ENCODE measurements at regions not wholly inside any gene's neighbourhood (a gene's known extent, or its start where the extent isn't known, plus 50 kb on each side); places are given as distances from the start of the nearest gene placed in this dataset.

GRCh38 chr6:73893696-73894095, 197.7 kb downstream of the CD109 start:
- intact Hi-C loops (cut with DNase I; ENCODE audit: low total_unique reads): no loop called here
- no peak overlapping the region for H3K27ac ChIP-seq
- H3K4me1 ChIP-seq: no peaks in the 10 kb centered on the region
- no peaks in the 10 kb centered on the region for H3K36me3 ChIP-seq
- TF ChIP-seq POLR2A (IDR thresholded peaks at IDR 0.05): no peak
- no peak for TF ChIP-seq CTCF (IDR thresholded peaks at IDR 0.05 in 4 of 5, conservative IDR thresholded peaks at IDR 0.05 in 1 of 5)
- DNase-seq (no peak), ATAC-seq (no peak)
- H3K27me3 ChIP-seq: no peaks in the 10 kb centered on the region
- H3K9me3 ChIP-seq: no peaks in the 10 kb centered on the region
- no peak overlapping the region for H3K4me3 ChIP-seq
- in situ Hi-C loops (cut with MboI; ENCODE audit: low sequenced_read_pairs in 4 of 4): no loop called here

GRCh38 chr6:73888050-73888449, 192.0 kb downstream of the CD109 start:
- no peak overlapping the region for H3K4me3 ChIP-seq
- no peak overlapping the region for H3K27ac ChIP-seq
- in situ Hi-C loops (cut with MboI; ENCODE audit: low sequenced_read_pairs in 4 of 4) (no loop called here), intact Hi-C loops (cut with DNase I; ENCODE audit: low total_unique reads) (no loop called here)
- no peaks in the 10 kb centered on the region for H3K4me1 ChIP-seq
- no peak for DNase-seq
- no peaks in the 10 kb centered on the region for H3K27me3 ChIP-seq
- H3K9me3 ChIP-seq: no peaks in the 10 kb centered on the region
- H3K36me3 ChIP-seq: no peaks in the 10 kb centered on the region
- TF ChIP-seq CTCF (IDR thresholded peaks at IDR 0.05 in 4 of 5, conservative IDR thresholded peaks at IDR 0.05 in 1 of 5): no peak
- no peak for TF ChIP-seq POLR2A (IDR thresholded peaks at IDR 0.05)
- ATAC-seq: no peak

GRCh38 chr6:73885393-73885792, 189.4 kb downstream of the CD109 start:
- H3K27me3 ChIP-seq: no peaks in the 10 kb centered on the region
- no peaks in the 10 kb centered on the region for H3K9me3 ChIP-seq
- no peak overlapping the region for H3K27ac ChIP-seq
- DNase-seq (no peak), ATAC-seq (no peak)
- intact Hi-C loops (cut with DNase I; ENCODE audit: low total_unique reads) (no loop called here), in situ Hi-C loops (cut with MboI; ENCODE audit: low sequenced_read_pairs in 4 of 4) (no loop called here)
- no peak for TF ChIP-seq CTCF (IDR thresholded peaks at IDR 0.05 in 4 of 5, conservative IDR thresholded peaks at IDR 0.05 in 1 of 5)
- TF ChIP-seq POLR2A (IDR thresholded peaks at IDR 0.05): no peak
- H3K36me3 ChIP-seq: no peaks in the 10 kb centered on the region
- H3K4me1 ChIP-seq: no peaks in the 10 kb centered on the region
- no peak overlapping the region for H3K4me3 ChIP-seq

- no peak for TF ChIP-seq CTCF (IDR thresholded peaks at IDR 0.05 in 4 of 5, conservative IDR thresholded peaks at IDR 0.05 in 1 of 5)
- no peaks in the 10 kb centered on the region for H3K36me3 ChIP-seq
- H3K4me3 ChIP-seq: no peak overlapping the region
- no peaks in the 10 kb centered on the region for H3K9me3 ChIP-seq
- ATAC-seq (no peak), DNase-seq (no peak)
- intact Hi-C loops (cut with DNase I; ENCODE audit: low total_unique reads): no loop called here
- H3K27me3 ChIP-seq: no peaks in the 10 kb centered on the region
- H3K4me1 ChIP-seq: no peaks in the 10 kb centered on the region
- in situ Hi-C loops (cut with MboI; ENCODE audit: low sequenced_read_pairs in 4 of 4): no loop called here
- no peak overlapping the region for H3K27ac ChIP-seq
Observed at GRCh38 chr6:73884540-73884939, 188.5 kb downstream of the CD109 start.

- in situ Hi-C loops (cut with MboI; ENCODE audit: low sequenced_read_pairs in 4 of 4): no loop called here
- DNase-seq: no peak
- TF ChIP-seq POLR2A (IDR thresholded peaks at IDR 0.05) (no peak), CTCF (IDR thresholded peaks at IDR 0.05 in 4 of 5, conservative IDR thresholded peaks at IDR 0.05 in 1 of 5) (no peak)
- Histone ChIP-seq H3K27ac (no peak overlapping the region), H3K36me3 (no peaks in the 10 kb centered on the region), H3K4me1 (no peaks in the 10 kb centered on the region), H3K4me3 (no peak overlapping the region), H3K27me3 (no peaks in the 10 kb centered on the region), H3K9me3 (no peaks in the 10 kb centered on the region)
- no peak for ATAC-seq
- intact Hi-C loops (cut with DNase I; ENCODE audit: low total_unique reads): no loop called here
Observed at GRCh38 chr6:73879501-73880293, 183.7 kb downstream of the CD109 start.
